Liver (tissue), 8 donors: ENCODE measurements at regions not wholly inside any gene's neighbourhood (a gene's known extent, or its start where the extent isn't known, plus 50 kb on each side); places are given as distances from the start of the nearest gene placed in this dataset.

Source experiments
- DNase-seq: peaks from one replicate; pipeline ENCODE4 v3.0.0-alpha.2; 2017; ENCODE audit warnings: low spot score
- H3K27ac ChIP-seq, 2 donors: one replicate each; pipeline ENCODE4 v1.7.0; 2013; ENCODE audit warnings: inconsistent platforms in 2 of 2, low read length in 2 of 2, control low read depth in 1 of 2, low read depth in 1 of 2, mild to moderate bottlenecking in 1 of 2
- H3K27me3 ChIP-seq, 4 donors: one replicate each; pipeline versions ENCODE4 v1.6.1 to v1.7.0; 2013; ENCODE audit warnings: low read length in 3 of 4, inconsistent platforms in 1 of 4, mild to moderate bottlenecking in 1 of 4, moderate library complexity in 1 of 4; ENCODE audit not compliant: control insufficient read depth in 4 of 4, insufficient read depth in 4 of 4
- H3K36me3 ChIP-seq, 4 donors: one replicate each; pipeline versions ENCODE4 v1.6.1 to v1.7.0; 2013; ENCODE audit warnings: low read length in 3 of 4, mild to moderate bottlenecking in 3 of 4, low read depth in 1 of 4, moderate library complexity in 1 of 4; ENCODE audit not compliant: control insufficient read depth in 4 of 4, insufficient read depth in 3 of 4
- H3K4me1 ChIP-seq, 4 donors: one replicate each; pipeline versions ENCODE4 v1.6.1 to v1.7.0; 2013; ENCODE audit warnings: low read length in 3 of 4, mild to moderate bottlenecking in 3 of 4, moderate library complexity in 1 of 4; ENCODE audit not compliant: control insufficient read depth in 4 of 4, insufficient read depth in 4 of 4
- H3K4me3 ChIP-seq, 3 donors: one replicate each; pipeline versions ENCODE4 v1.6.1 to v1.7.0; 2013; ENCODE audit warnings: low read length in 3 of 3, control low read depth in 1 of 3, low read depth in 1 of 3, mild to moderate bottlenecking in 1 of 3
- H3K9ac ChIP-seq, 2 donors: one replicate each; pipeline ENCODE4 v1.7.0; 2013; ENCODE audit warnings: low read length in 2 of 2, mild to moderate bottlenecking in 2 of 2, moderate library complexity in 2 of 2, control low read depth in 1 of 2, low read depth in 1 of 2
- H3K9me3 ChIP-seq, 4 donors: one replicate each; pipeline versions ENCODE4 v1.6.1 to v1.7.0; 2013; ENCODE audit warnings: low read length in 3 of 4; ENCODE audit not compliant: control insufficient read depth in 4 of 4
- CTCF ChIP-seq: fragments of 150-350 bp; IDR thresholded peaks from 2 replicates; pipeline ENCODE4 v1.5.1; 2017; ENCODE audit warnings: improper control_type of control experiment, low read depth, low read length; ENCODE audit not compliant: missing input control
- EGR1 ChIP-seq, 2 donors: IDR thresholded peaks; 2 replicates each; pipeline ENCODE4 v1.6.1; 2016 to 2018; ENCODE audit warnings: antibody characterized with exemption in 2 of 2, low read depth in 2 of 2
- FOXA1 ChIP-seq: IDR thresholded peaks from 2 replicates; pipeline ENCODE4 v1.6.1; 2016; ENCODE audit warnings: antibody characterized with exemption
- FOXA2 ChIP-seq: IDR thresholded peaks from 2 replicates; pipeline ENCODE4 v1.6.1; 2016; ENCODE audit warnings: antibody characterized with exemption
- GABPA ChIP-seq, 2 donors: IDR thresholded peaks in 1 of 2; conservative IDR thresholded peaks in 1 of 2; 2 replicates each; pipeline ENCODE4 v1.6.1; 2016; ENCODE audit warnings: antibody characterized with exemption in 2 of 2, mild to moderate bottlenecking in 1 of 2, moderate library complexity in 1 of 2
- HNF4A ChIP-seq, 2 donors: conservative IDR thresholded peaks; 2 replicates each; pipeline ENCODE4 v1.6.1; 2016; ENCODE audit warnings: antibody characterized with exemption in 2 of 2, mild to moderate bottlenecking in 2 of 2
- HNF4G ChIP-seq: IDR thresholded peaks from 2 replicates; pipeline ENCODE4 v1.6.1; 2016; ENCODE audit warnings: antibody characterized with exemption
- JUND ChIP-seq, 2 donors: IDR thresholded peaks; 2 replicates each; pipeline ENCODE4 v1.6.1; 2016; ENCODE audit warnings: antibody characterized with exemption in 2 of 2
- NR2F2 ChIP-seq: IDR thresholded peaks from 2 replicates; pipeline ENCODE4 v1.6.1; 2016; ENCODE audit warnings: antibody characterized with exemption
- RAD21 ChIP-seq, 2 donors: IDR thresholded peaks; 2 replicates each; pipeline ENCODE4 v1.6.1; 2016; ENCODE audit warnings: antibody characterized with exemption in 2 of 2, mild to moderate bottlenecking in 2 of 2
- REST ChIP-seq: IDR thresholded peaks from 2 replicates; pipeline ENCODE4 v1.6.1; 2016; ENCODE audit warnings: antibody characterized with exemption, mild to moderate bottlenecking
- RXRA ChIP-seq, 2 donors: IDR thresholded peaks; 2 replicates each; pipeline ENCODE4 v1.6.1; 2017 to 2018; ENCODE audit warnings: antibody characterized with exemption in 2 of 2, mild to moderate bottlenecking in 1 of 2
- SP1 ChIP-seq: IDR thresholded peaks from 2 replicates; pipeline ENCODE4 v1.6.1; 2018; ENCODE audit warnings: antibody characterized with exemption, mild to moderate bottlenecking
- TAF1 ChIP-seq: conservative IDR thresholded peaks from 2 replicates; pipeline ENCODE4 v1.6.1; 2016; ENCODE audit warnings: antibody characterized with exemption, mild to moderate bottlenecking
- YY1 ChIP-seq: IDR thresholded peaks from 2 replicates; pipeline ENCODE4 v1.6.1; 2016; ENCODE audit warnings: antibody characterized with exemption, mild to moderate bottlenecking
- WGBS: extraction: QIAGEN DNeasy Blood & Tissue Kit; methylation state at CpG from one replicate; pipeline ENCODE4 v1.1.7; 2013; 5-methylcytosine and 5-hydroxymethylcytosine counted together
- TF ChIP-seq, protein P1 (sequence below): IDR thresholded peaks from 2 replicates; pipeline ENCODE4 v1.6.1; 2016; ENCODE audit warnings: antibody characterized with exemption
- TF ChIP-seq, protein P2 (sequence below): IDR thresholded peaks from 2 replicates; pipeline ENCODE4 v1.6.1; 2016; ENCODE audit warnings: antibody characterized with exemption
- TF ChIP-seq, protein P3 (sequence below): IDR thresholded peaks from 2 replicates; pipeline ENCODE4 v1.6.1; 2016; ENCODE audit warnings: antibody characterized with exemption
- donor health status: healthy.
- donor health status: healthy.
- donor health status: healthy.
- donor health status: healthy.
- donor health status: healthy.

GRCh38 chr11:127492029-127492428, 491.5 kb upstream of the KIRREL3 start:
- H3K4me3 ChIP-seq = no peak overlapping the region
- H3K36me3 ChIP-seq = no peaks in the 10 kb centered on the region
- no peaks in the 10 kb centered on the region for H3K27me3 ChIP-seq
- H3K9me3 ChIP-seq = peaks cover 2 to 14% (median 4%) of the 10 kb centered on the region in 4 donors
- H3K4me1 ChIP-seq = no peaks in the 10 kb centered on the region
- TF ChIP-seq, protein P1, sequence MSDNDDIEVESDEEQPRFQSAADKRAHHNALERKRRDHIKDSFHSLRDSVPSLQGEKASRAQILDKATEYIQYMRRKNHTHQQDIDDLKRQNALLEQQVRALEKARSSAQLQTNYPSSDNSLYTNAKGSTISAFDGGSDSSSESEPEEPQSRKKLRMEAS = no peak
- TF ChIP-seq HNF4G = no peak
- TF ChIP-seq FOXA2 = no peak
- no peak for TF ChIP-seq GABPA (IDR thresholded peaks at IDR 0.05 in 1 of 2, conservative IDR thresholded peaks at IDR 0.05 in 1 of 2)
- TF ChIP-seq CTCF = no peak
- no peak for TF ChIP-seq EGR1 (IDR thresholded peaks at IDR 0.05; ENCODE audit: low read depth in 2 of 2)
- no peak for TF ChIP-seq JUND (IDR thresholded peaks at IDR 0.05)
- no peak for TF ChIP-seq FOXA1
- TF ChIP-seq HNF4A (conservative IDR thresholded peaks at IDR 0.05) = no peak
- no peak for TF ChIP-seq RXRA (IDR thresholded peaks at IDR 0.05)
- TF ChIP-seq, protein P2, sequence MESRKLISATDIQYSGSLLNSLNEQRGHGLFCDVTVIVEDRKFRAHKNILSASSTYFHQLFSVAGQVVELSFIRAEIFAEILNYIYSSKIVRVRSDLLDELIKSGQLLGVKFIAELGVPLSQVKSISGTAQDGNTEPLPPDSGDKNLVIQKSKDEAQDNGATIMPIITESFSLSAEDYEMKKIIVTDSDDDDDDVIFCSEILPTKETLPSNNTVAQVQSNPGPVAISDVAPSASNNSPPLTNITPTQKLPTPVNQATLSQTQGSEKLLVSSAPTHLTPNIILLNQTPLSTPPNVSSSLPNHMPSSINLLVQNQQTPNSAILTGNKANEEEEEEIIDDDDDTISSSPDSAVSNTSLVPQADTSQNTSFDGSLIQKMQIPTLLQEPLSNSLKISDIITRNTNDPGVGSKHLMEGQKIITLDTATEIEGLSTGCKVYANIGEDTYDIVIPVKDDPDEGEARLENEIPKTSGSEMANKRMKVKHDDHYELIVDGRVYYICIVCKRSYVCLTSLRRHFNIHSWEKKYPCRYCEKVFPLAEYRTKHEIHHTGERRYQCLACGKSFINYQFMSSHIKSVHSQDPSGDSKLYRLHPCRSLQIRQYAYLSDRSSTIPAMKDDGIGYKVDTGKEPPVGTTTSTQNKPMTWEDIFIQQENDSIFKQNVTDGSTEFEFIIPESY = no peak
- TF ChIP-seq, protein P3, sequence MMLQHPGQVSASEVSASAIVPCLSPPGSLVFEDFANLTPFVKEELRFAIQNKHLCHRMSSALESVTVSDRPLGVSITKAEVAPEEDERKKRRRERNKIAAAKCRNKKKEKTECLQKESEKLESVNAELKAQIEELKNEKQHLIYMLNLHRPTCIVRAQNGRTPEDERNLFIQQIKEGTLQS = no peak
- no peak for TF ChIP-seq TAF1
- no peak for TF ChIP-seq YY1
- TF ChIP-seq SP1 = no peak
- no peak for TF ChIP-seq REST
- TF ChIP-seq NR2F2 = no peak
- no peak for TF ChIP-seq RAD21 (IDR thresholded peaks at IDR 0.05)
- no peak overlapping the region for H3K9ac ChIP-seq
- H3K27ac ChIP-seq = no peak overlapping the region
- no peak for DNase-seq
- 78% methylated on average over 2 of the region's 2 CpGs for WGBS
